SK-N-SH (cell line): ENCODE measurements at regions not wholly inside any gene's neighbourhood (a gene's known extent, or its start where the extent isn't known, plus 50 kb on each side); places are given as distances from the start of the nearest gene placed in this dataset.

Experiments
- CTCF ChIA-PET: fragments of 300-600, 350-600 bp; formaldehyde crosslinking; extraction: SDS; loops from one replicate; lab custom pipeline; 2021; lab: Yijun Ruan, JAX
- POLR2A ChIA-PET: fragments of 350-600 bp; sonication (Branson Sonifier 250); formaldehyde crosslinking; extraction: SDS; loops from one replicate; lab custom pipeline; 2020; ENCODE audit warnings: antibody characterized with exemption, inconsistent platforms; lab: Yijun Ruan, JAX
- DNase-seq: peaks from one replicate; pipeline ENCODE4 v3.0.0; 2012
- H2AFZ ChIP-seq: fragments of 200-600 bp; sonication (generic); 2 replicates; pipeline ENCODE4 v1.8.1; 2016; ENCODE audit warnings: antibody characterized with exemption, mild to moderate bottlenecking, low read depth
- H3F3A ChIP-seq: fragments of 200-600 bp; sonication (generic); replicated peaks from 2 replicates; pipeline ENCODE3; 2016; ENCODE audit warnings: antibody characterized with exemption, mild to moderate bottlenecking; ENCODE audit not compliant: insufficient read depth
- H3K27ac ChIP-seq, 2 experiments: fragments of 200-500 bp in 1 of 2; fragments of 200-600 bp in 1 of 2; sonication (Bioruptor generic) in 1 of 2; sonication (generic), shearing (Covaris generic) in 1 of 2; 2 replicates each; pipeline versions ENCODE4 v1.5.1 to v1.6.1; 2014 to 2016; ENCODE audit warnings: low read depth in 2 of 2, inconsistent platforms in 1 of 2, low read length in 1 of 2, mild to moderate bottlenecking in 1 of 2, mixed read lengths in 1 of 2
- H3K27me3 ChIP-seq: fragments of 200-600 bp; sonication (generic), shearing (Covaris generic); 2 replicates; pipeline ENCODE4 v1.6.1; 2016; ENCODE audit warnings: mixed run types; ENCODE audit not compliant: insufficient read depth
- H3K36me3 ChIP-seq, 2 experiments: fragments of 200-500 bp in 1 of 2; fragments of 200-600 bp in 1 of 2; sonication (Bioruptor generic) in 1 of 2; sonication (generic) in 1 of 2; replicated peaks in 1 of 2; 2 replicates each; pipeline versions ENCODE3 to v1.5.1; 2014 to 2016; ENCODE audit warnings: low read length in 1 of 2, mild to moderate bottlenecking in 1 of 2; ENCODE audit not compliant: insufficient read depth in 2 of 2, control insufficient read depth in 1 of 2
- H3K4me1 ChIP-seq, 2 experiments: fragments of 200-500 bp in 1 of 2; fragments of 200-600 bp in 1 of 2; sonication (Bioruptor generic) in 1 of 2; sonication (generic), shearing (Covaris generic) in 1 of 2; 2 replicates each; pipeline versions ENCODE4 v1.5.1 to v1.6.1; 2014 to 2016; ENCODE audit warnings: low read depth in 1 of 2, low read length in 1 of 2, mixed run types in 1 of 2; ENCODE audit not compliant: insufficient read depth in 2 of 2, control insufficient read depth in 1 of 2
- H3K4me2 ChIP-seq: fragments of 200-600 bp; sonication (generic), shearing (Covaris generic); 2 replicates; pipeline ENCODE4 v1.6.1; 2017; ENCODE audit warnings: mixed run types
- H3K4me3 ChIP-seq, 2 experiments: fragments of 200-500 bp in 1 of 2; fragments of 200-600 bp in 1 of 2; sonication (Bioruptor generic) in 1 of 2; sonication (generic), shearing (Covaris generic) in 1 of 2; 2 replicates each; pipeline versions ENCODE4 v1.5.1 to v1.8.1; 2014 to 2016; ENCODE audit warnings: low read depth in 2 of 2, inconsistent platforms in 1 of 2, low read length in 1 of 2, mild to moderate bottlenecking in 1 of 2, mixed read lengths in 1 of 2, moderate library complexity in 1 of 2
- H3K79me2 ChIP-seq: fragments of 200-600 bp; sonication (generic); 2 replicates; pipeline ENCODE4 v1.8.1; 2017; ENCODE audit warnings: mild to moderate bottlenecking; ENCODE audit not compliant: insufficient read depth
- H3K9ac ChIP-seq: fragments of 200-600 bp; sonication (generic); 2 replicates; pipeline ENCODE4 v1.6.1; 2017; ENCODE audit warnings: mixed run types
- H3K9me2 ChIP-seq: fragments of 200-600 bp; sonication (generic); 2 replicates; pipeline ENCODE4 v1.6.1; 2017; ENCODE audit warnings: mixed run types
- H3K9me3 ChIP-seq: fragments of 200-600 bp; sonication (generic); 2 replicates; pipeline ENCODE4 v1.6.1; 2017; ENCODE audit warnings: mixed run types, mild to moderate bottlenecking, moderate library complexity
- H4K20me1 ChIP-seq: fragments of 200-600 bp; sonication (generic); 2 replicates; pipeline ENCODE4 v1.6.1; 2017; ENCODE audit warnings: mild to moderate bottlenecking, mixed run types; ENCODE audit not compliant: insufficient read depth
- CHD2 ChIP-seq: fragments of 150-350 bp; IDR thresholded peaks from 2 replicates; pipeline ENCODE4 v1.6.1; 2018; ENCODE audit warnings: low read length; ENCODE audit not compliant: partially characterized antibody
- CTCF ChIP-seq: fragments of 200-600 bp; sonication (generic); IDR thresholded peaks from 2 replicates; pipeline ENCODE4 v1.6.1; 2017; ENCODE audit warnings: antibody characterized with exemption, mild to moderate bottlenecking, moderate library complexity
- EZH2phosphoT487 ChIP-seq: fragments of 200-600 bp; sonication (generic); IDR thresholded peaks from 2 replicates; pipeline ENCODE4 v1.6.1; 2017; ENCODE audit warnings: low read depth, mixed run types, mild to moderate bottlenecking, antibody characterized with exemption, moderate library complexity, borderline replicate concordance
- GATA2 ChIP-seq: sonication (generic); formaldehyde crosslinking; IDR thresholded peaks from 2 replicates; pipeline ENCODE4 v1.5.0; 2020; ENCODE audit warnings: mild to moderate bottlenecking, missing genetic modification reagents
- NFIC ChIP-seq: IDR thresholded peaks from 2 replicates; pipeline ENCODE4 v1.4.0; 2012; ENCODE audit warnings: borderline replicate concordance
- REST ChIP-seq: IDR thresholded peaks from 2 replicates; pipeline ENCODE4 v1.6.1; 2012; ENCODE audit warnings: mild to moderate bottlenecking, low read depth, low read length, moderate library complexity
- RFX5 ChIP-seq: IDR thresholded peaks from 2 replicates; pipeline ENCODE4 v1.6.1; 2012; ENCODE audit warnings: mild to moderate bottlenecking, improper control_type of control experiment, low read length
- TAF1 ChIP-seq: IDR thresholded peaks from 2 replicates; pipeline ENCODE4 v1.6.1; 2012; ENCODE audit warnings: low read depth, mild to moderate bottlenecking, low read length, moderate library complexity, borderline replicate concordance
- TCF12 ChIP-seq: IDR thresholded peaks from 2 replicates; pipeline ENCODE4 v1.4.0; 2012
- USF2 ChIP-seq: fragments of 150-350 bp; IDR thresholded peaks from 2 replicates; pipeline ENCODE4 v1.6.1; 2017; ENCODE audit warnings: antibody characterized with exemption, low read length, low read depth, borderline replicate concordance
- YY1 ChIP-seq: IDR thresholded peaks from 2 replicates; pipeline ENCODE4 v1.4.0; 2012; ENCODE audit warnings: low read depth, mild to moderate bottlenecking
- ZBTB33 ChIP-seq: IDR thresholded peaks from 2 replicates; pipeline ENCODE4 v1.4.0; 2012; ENCODE audit warnings: low read depth, borderline replicate concordance
- WGBS: methylation state at CpG from one replicate; pipeline ENCODE4 v1.1.6; 2017; ENCODE audit warnings: low lambda C conversion rate; 5-methylcytosine and 5-hydroxymethylcytosine counted together

- Histone ChIP-seq H3K36me3 (no peaks in the 10 kb centered on the region), H3K79me2 (no peaks in the 10 kb centered on the region), H4K20me1 (no peaks in the 10 kb centered on the region), H3K4me2 (no peak overlapping the region), H3K27ac (no peak overlapping the region), H3K9ac (no peak overlapping the region), H3K27me3 (no peaks in the 10 kb centered on the region), H3K4me1 (no peaks in the 10 kb centered on the region; a peak in 2 of 4 replicates), H3K9me3 (no peaks in the 10 kb centered on the region), H3K4me3 (no peak overlapping the region)
- POLR2A ChIA-PET: no interaction called here
- WGBS: 41% methylated on average over 5 of the region's 5 CpGs
- TF ChIP-seq NFIC: no peak
- no peak for TF ChIP-seq GATA2 (CRISPR knock-in tag)
- no peak for TF ChIP-seq CTCF
- no peak for TF ChIP-seq TCF12
- TF ChIP-seq EZH2phosphoT487: no peak
- no peak for TF ChIP-seq ZBTB33
- no peak for TF ChIP-seq CHD2
- no peak for TF ChIP-seq YY1
- no peak for TF ChIP-seq RFX5
- TF ChIP-seq USF2: no peak
- TF ChIP-seq TAF1: no peak
- no peak for TF ChIP-seq REST
- TF ChIP-seq, all 33 proteins: peak for 0
- no peak for DNase-seq
- CTCF ChIA-PET: no interaction called here
- no peaks in the 10 kb centered on the region for H3F3A ChIP-seq
- H3K9me2 ChIP-seq: no peaks in the 10 kb centered on the region
- H2AFZ ChIP-seq: no peak overlapping the region
Observed at GRCh38 chr2:226552571-226553285, 246.9 kb downstream of the IRS1 start.
